ENCODE measurements at regions not wholly inside any gene's neighbourhood (a gene's known extent, or its start where the extent isn't known, plus 50 kb on each side); places are given as distances from the start of the nearest gene placed in this dataset.

DNA sequence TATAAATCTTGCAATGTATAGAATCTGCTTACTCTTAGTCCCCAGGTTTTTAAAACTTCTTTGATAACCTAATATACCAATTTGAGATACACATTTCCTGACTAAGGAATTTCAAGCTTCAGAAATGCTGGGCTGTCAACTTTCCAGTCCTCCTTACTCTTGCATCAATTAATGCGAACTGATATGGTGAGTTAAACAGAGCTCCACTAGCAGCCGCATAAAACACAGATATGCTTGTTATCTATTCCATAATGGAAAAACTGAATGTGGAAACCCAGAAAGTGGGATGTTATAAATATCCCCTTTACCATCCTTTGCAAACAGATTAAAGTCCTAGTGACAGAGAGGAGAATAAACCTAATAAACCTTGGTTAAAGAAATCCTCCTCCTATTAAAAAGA, 1913.7 kb downstream of the STIM2 start:
- Histone ChIP-seq H3K9me3 (ENCODE audit: control insufficient read depth in 5 of 5, low read length in 5 of 5) (no peaks in the 10 kb centered on the region), H3K36me3 (ENCODE audit: control insufficient read depth in 5 of 5, insufficient read depth in 5 of 5, low read length in 5 of 5) (no peaks in the 10 kb centered on the region), H3K27ac (ENCODE audit: low read depth, low read length) (no peak overlapping the region), H3K4me1 (ENCODE audit: control insufficient read depth in 5 of 5, insufficient read depth in 5 of 5, low read length in 5 of 5) (no peaks in the 10 kb centered on the region), H3K27me3 (ENCODE audit: control insufficient read depth in 5 of 5, insufficient read depth in 4 of 5, low read length in 5 of 5) (no peaks in the 10 kb centered on the region), H3K4me3 (ENCODE audit: low read depth in 1 of 5, low read length in 5 of 5) (no peak overlapping the region), H3K9ac (ENCODE audit: low read length in 5 of 5) (no peak overlapping the region)

DNA sequence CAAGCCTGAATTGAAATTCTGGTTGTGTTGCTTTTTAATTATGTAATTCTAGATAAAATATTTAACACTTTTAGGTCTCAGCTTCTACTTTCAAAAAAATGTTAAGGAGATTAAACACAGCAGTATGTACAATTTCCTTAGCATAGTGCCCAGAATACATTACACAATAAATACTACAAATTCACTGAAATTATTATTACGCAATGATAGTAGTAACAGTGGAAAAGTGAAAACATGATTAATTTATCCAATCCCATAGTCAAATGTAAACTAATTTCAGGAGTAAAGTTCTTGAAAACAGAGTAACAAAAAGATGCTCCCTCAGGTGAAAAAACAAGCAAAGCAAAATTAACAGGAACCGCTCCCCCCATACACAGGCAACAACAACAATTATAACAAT, 1915.4 kb downstream of the STIM2 start:
- Histone ChIP-seq H3K4me1 (ENCODE audit: control insufficient read depth in 5 of 5, insufficient read depth in 5 of 5, low read length in 5 of 5) (no peaks in the 10 kb centered on the region), H3K27me3 (ENCODE audit: control insufficient read depth in 5 of 5, insufficient read depth in 4 of 5, low read length in 5 of 5) (no peaks in the 10 kb centered on the region), H3K9me3 (ENCODE audit: control insufficient read depth in 5 of 5, low read length in 5 of 5) (no peaks in the 10 kb centered on the region), H3K27ac (ENCODE audit: low read depth, low read length) (no peak overlapping the region), H3K9ac (ENCODE audit: low read length in 5 of 5) (no peak overlapping the region), H3K4me3 (ENCODE audit: low read depth in 1 of 5, low read length in 5 of 5) (no peak overlapping the region), H3K36me3 (ENCODE audit: control insufficient read depth in 5 of 5, insufficient read depth in 5 of 5, low read length in 5 of 5) (no peaks in the 10 kb centered on the region)

DNA sequence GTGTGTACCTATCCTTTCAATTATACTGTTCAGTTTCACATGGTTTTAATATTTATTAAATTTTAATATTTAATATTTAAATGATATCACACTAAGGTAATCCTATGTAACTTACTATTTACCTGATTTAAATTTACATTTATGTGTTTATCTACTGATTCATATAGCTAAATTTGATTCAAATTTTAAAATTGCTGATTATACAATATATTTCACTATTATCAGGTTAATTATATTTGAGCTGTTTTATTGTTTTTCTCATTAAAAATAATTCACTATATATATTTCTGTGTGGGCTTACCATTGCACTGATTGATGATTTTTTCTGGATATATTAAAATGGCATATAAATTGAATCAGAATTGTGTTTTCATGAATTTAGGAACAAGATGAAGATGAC, 1923.5 kb downstream of the STIM2 start:
- no peaks in the 10 kb centered on the region for H3K9me3 ChIP-seq (ENCODE audit: control insufficient read depth in 5 of 5, low read length in 5 of 5)
- H3K4me1 ChIP-seq (ENCODE audit: control insufficient read depth in 5 of 5, insufficient read depth in 5 of 5, low read length in 5 of 5): no peaks in the 10 kb centered on the region
- H3K27ac ChIP-seq (ENCODE audit: low read depth, low read length): no peak overlapping the region
- H3K36me3 ChIP-seq (ENCODE audit: control insufficient read depth in 5 of 5, insufficient read depth in 5 of 5, low read length in 5 of 5): no peaks in the 10 kb centered on the region
- H3K9ac ChIP-seq (ENCODE audit: low read length in 5 of 5): no peak overlapping the region
- no peak overlapping the region for H3K4me3 ChIP-seq (ENCODE audit: low read depth in 1 of 5, low read length in 5 of 5)
- no peaks in the 10 kb centered on the region for H3K27me3 ChIP-seq (ENCODE audit: control insufficient read depth in 5 of 5, insufficient read depth in 4 of 5, low read length in 5 of 5)

DNA sequence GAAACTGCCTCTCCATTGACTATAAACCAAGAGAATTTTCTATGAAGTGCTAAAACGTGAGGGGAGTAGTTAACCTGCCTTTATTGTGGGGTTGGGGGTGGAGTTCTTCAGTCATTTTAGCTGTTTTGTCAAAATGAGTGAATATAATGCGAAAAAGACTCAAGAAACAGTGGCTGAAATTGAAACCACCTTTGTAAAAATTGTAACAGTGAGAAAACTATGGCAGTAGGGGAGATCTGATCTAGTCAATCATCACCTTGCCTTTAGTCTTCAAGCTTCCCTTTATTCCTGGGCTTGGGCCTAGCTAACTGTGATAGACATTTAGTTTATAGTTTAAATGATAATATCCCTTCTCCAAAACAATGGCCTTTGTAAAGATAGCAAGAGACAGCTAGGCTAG, 1927.3 kb downstream of the STIM2 start:
- Histone ChIP-seq H3K36me3 (ENCODE audit: control insufficient read depth in 5 of 5, insufficient read depth in 5 of 5, low read length in 5 of 5) (no peaks in the 10 kb centered on the region), H3K27me3 (ENCODE audit: control insufficient read depth in 5 of 5, insufficient read depth in 4 of 5, low read length in 5 of 5) (no peaks in the 10 kb centered on the region), H3K4me3 (ENCODE audit: low read depth in 1 of 5, low read length in 5 of 5) (no peak overlapping the region), H3K9me3 (ENCODE audit: control insufficient read depth in 5 of 5, low read length in 5 of 5) (no peaks in the 10 kb centered on the region), H3K27ac (ENCODE audit: low read depth, low read length) (no peak overlapping the region), H3K4me1 (ENCODE audit: control insufficient read depth in 5 of 5, insufficient read depth in 5 of 5, low read length in 5 of 5) (no peaks in the 10 kb centered on the region), H3K9ac (ENCODE audit: low read length in 5 of 5) (no peak overlapping the region)

DNA sequence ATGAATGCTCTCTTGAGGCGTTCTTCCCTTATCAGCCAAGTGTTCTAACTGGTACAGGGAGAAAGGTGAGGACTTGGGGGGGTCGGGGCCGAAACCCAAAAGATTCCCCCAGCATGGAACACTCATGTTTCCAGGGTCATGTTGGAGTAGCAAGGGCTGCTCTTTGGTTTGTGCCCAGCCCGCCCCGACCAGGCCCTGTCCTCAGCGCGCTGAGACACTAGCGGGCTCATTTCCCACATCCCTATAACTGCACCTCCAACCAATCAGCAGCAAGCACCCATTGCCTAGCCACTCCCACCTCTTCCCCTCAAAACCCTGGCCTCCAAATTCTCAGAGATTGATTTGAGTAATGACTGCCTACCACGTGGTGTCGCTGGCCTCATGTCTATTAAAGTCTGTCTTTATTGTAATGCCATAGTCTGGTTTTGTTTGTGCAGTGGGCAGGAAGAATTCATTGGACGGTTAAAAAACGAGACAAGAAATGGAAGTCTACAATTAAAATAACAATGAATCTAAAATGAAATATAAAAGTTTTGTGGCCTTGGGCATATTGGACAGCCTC, 1928.4 kb downstream of the STIM2 start:
- Histone ChIP-seq H3K36me3 (ENCODE audit: control insufficient read depth in 5 of 5, insufficient read depth in 5 of 5, low read length in 5 of 5) (no peaks in the 10 kb centered on the region), H3K27me3 (ENCODE audit: control insufficient read depth in 5 of 5, insufficient read depth in 4 of 5, low read length in 5 of 5) (no peaks in the 10 kb centered on the region), H3K4me1 (ENCODE audit: control insufficient read depth in 5 of 5, insufficient read depth in 5 of 5, low read length in 5 of 5) (no peaks in the 10 kb centered on the region), H3K9me3 (ENCODE audit: control insufficient read depth in 5 of 5, low read length in 5 of 5) (no peaks in the 10 kb centered on the region), H3K27ac (ENCODE audit: low read depth, low read length) (no peak overlapping the region), H3K9ac (ENCODE audit: low read length in 5 of 5) (no peak overlapping the region), H3K4me3 (ENCODE audit: low read depth in 1 of 5, low read length in 5 of 5) (no peak overlapping the region)

DNA sequence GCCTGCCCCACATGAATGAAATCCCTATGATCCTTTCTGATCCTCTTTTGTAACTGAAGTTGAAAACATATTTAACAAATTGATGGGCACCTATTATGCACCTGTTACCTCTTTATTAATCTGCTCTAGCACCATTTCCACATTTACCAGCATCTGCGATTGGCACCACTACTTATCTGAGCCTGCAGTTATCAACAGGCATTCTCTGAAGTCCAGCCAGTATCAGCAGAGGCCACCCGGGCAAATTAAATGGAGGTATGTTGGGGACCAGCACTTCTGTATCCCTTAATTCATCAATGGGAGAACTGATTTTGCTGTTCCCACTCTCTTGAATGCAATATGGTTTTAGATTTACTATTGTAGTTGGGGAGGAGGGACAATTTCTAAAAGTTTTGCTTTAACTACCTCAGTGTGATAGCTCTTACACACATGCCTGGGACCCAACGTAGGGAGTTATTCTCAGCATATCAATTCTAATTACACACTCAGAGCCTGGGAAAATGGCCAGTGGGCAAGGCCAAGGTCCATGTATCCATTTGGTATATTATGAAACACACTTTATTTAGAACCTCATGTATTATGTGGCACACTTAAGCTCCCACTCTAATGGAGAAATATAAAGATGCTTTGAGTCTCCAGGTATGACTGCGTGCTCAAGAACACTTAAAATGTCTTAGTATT, 1927.1 kb upstream of the PCDH7 start:
- Histone ChIP-seq H3K27me3 (ENCODE audit: control insufficient read depth in 5 of 5, insufficient read depth in 4 of 5, low read length in 5 of 5) (no peaks in the 10 kb centered on the region), H3K9ac (ENCODE audit: low read length in 5 of 5) (no peak overlapping the region), H3K9me3 (ENCODE audit: control insufficient read depth in 5 of 5, low read length in 5 of 5) (no peaks in the 10 kb centered on the region), H3K36me3 (ENCODE audit: control insufficient read depth in 5 of 5, insufficient read depth in 5 of 5, low read length in 5 of 5) (no peaks in the 10 kb centered on the region), H3K4me3 (ENCODE audit: low read depth in 1 of 5, low read length in 5 of 5) (no peak overlapping the region), H3K27ac (ENCODE audit: low read depth, low read length) (no peak overlapping the region), H3K4me1 (ENCODE audit: control insufficient read depth in 5 of 5, insufficient read depth in 5 of 5, low read length in 5 of 5) (no peaks in the 10 kb centered on the region)

DNA sequence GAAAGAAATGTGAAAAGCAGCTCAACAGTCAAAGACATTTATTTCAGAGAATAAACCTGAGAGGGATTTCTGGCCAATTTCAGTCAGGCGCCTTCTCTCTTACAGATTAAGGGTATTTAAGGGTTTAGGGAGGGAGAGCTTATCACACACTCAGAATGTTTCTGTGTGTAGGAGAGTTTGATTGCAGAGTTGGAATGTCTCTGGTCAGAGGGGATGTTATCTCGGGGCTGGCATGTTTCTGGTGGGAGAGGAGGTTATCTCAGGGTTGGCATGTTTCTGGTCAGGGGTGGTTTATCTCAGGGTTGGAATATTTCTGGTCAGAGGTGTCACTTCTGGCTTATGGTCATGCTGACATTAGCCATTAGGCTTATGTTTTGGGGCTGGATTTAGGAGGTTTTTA, 1920.5 kb upstream of the PCDH7 start:
- H3K4me3 ChIP-seq (ENCODE audit: low read depth in 1 of 5, low read length in 5 of 5): no peak overlapping the region
- no peak overlapping the region for H3K27ac ChIP-seq (ENCODE audit: low read depth, low read length)
- H3K4me1 ChIP-seq (ENCODE audit: control insufficient read depth in 5 of 5, insufficient read depth in 5 of 5, low read length in 5 of 5): no peaks in the 10 kb centered on the region
- no peaks in the 10 kb centered on the region for H3K27me3 ChIP-seq (ENCODE audit: control insufficient read depth in 5 of 5, insufficient read depth in 4 of 5, low read length in 5 of 5)
- no peak overlapping the region for H3K9ac ChIP-seq (ENCODE audit: low read length in 5 of 5)
- H3K36me3 ChIP-seq (ENCODE audit: control insufficient read depth in 5 of 5, insufficient read depth in 5 of 5, low read length in 5 of 5): no peaks in the 10 kb centered on the region
- H3K9me3 ChIP-seq (ENCODE audit: control insufficient read depth in 5 of 5, low read length in 5 of 5): no peaks in the 10 kb centered on the region

DNA sequence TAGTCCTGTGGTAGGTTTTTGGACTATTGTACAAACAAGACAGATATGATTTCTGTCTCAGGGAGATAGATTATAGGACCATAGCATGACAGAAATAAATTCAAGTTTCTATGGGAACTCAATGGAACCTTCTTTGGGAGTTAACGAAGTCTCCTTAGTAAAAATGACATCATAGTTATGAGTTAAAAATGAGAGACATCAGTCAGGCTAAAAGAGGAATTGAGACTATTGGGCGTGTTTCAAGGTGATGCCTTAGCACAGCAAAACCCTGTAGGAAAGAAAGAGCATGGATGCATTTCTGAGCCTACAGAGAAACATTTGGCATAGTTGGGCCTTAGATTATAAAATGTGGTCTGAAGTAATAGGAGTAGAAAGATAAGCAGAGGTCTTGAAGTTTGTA, 1909.1 kb upstream of the PCDH7 start:
- Histone ChIP-seq H3K36me3 (ENCODE audit: control insufficient read depth in 5 of 5, insufficient read depth in 5 of 5, low read length in 5 of 5) (no peaks in the 10 kb centered on the region), H3K4me1 (ENCODE audit: control insufficient read depth in 5 of 5, insufficient read depth in 5 of 5, low read length in 5 of 5) (no peaks in the 10 kb centered on the region), H3K27me3 (ENCODE audit: control insufficient read depth in 5 of 5, insufficient read depth in 4 of 5, low read length in 5 of 5) (no peaks in the 10 kb centered on the region), H3K9me3 (ENCODE audit: control insufficient read depth in 5 of 5, low read length in 5 of 5) (peaks cover 0 to 4% (median 0%) of the 10 kb centered on the region in 5 donors), H3K9ac (ENCODE audit: low read length in 5 of 5) (no peak overlapping the region), H3K27ac (ENCODE audit: low read depth, low read length) (no peak overlapping the region), H3K4me3 (ENCODE audit: low read depth in 1 of 5, low read length in 5 of 5) (no peak overlapping the region)

DNA sequence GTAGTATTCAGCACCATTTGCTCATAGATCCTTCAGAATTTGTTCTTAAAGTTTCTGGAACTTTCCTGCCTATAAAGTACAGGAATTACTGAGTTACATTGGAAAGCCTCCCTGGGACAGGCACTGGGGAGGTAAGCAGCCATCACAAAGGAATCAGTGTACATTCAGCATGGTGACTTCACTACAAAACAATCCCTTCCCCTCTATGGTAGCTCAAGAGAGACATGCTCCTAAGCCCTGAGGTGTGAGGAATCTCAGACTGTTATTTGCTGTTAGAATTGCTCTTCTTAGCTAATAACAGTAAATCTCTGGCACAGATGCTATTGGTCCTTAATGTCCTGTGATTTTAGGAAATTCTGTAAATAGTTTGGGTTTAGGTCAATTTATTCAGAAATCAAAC, 1898.0 kb upstream of the PCDH7 start:
- no peak overlapping the region for H3K4me3 ChIP-seq (ENCODE audit: low read depth in 1 of 5, low read length in 5 of 5)
- peaks cover 0 to 2% (median 0%) of the 10 kb centered on the region in 5 donors for H3K9me3 ChIP-seq (ENCODE audit: control insufficient read depth in 5 of 5, low read length in 5 of 5)
- H3K9ac ChIP-seq (ENCODE audit: low read length in 5 of 5): no peak overlapping the region
- H3K4me1 ChIP-seq (ENCODE audit: control insufficient read depth in 5 of 5, insufficient read depth in 5 of 5, low read length in 5 of 5): no peaks in the 10 kb centered on the region
- no peaks in the 10 kb centered on the region for H3K27me3 ChIP-seq (ENCODE audit: control insufficient read depth in 5 of 5, insufficient read depth in 4 of 5, low read length in 5 of 5)
- H3K27ac ChIP-seq (ENCODE audit: low read depth, low read length): no peak overlapping the region
- H3K36me3 ChIP-seq (ENCODE audit: control insufficient read depth in 5 of 5, insufficient read depth in 5 of 5, low read length in 5 of 5): no peaks in the 10 kb centered on the region

DNA sequence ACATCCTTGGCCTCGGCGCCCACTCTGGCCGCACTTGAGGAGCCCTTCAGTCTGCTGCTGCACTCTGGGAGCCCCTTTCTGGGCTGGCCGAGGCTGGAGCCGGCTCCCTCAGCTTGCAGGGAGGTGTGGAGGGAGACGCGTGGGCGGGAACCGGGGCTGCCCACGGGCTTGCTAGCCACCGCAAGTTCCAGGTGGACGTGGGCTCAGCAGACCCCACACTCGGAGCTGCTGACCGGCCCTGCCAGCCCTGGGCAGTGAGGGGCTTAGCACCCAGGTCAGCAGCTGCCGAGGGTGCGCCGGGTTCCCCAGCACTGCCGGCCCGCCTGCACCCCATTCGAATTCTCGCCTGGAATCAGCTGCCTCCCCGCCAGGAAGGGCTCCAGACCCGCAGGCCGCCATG, 1892.3 kb upstream of the PCDH7 start:
- no peak overlapping the region for H3K27ac ChIP-seq (ENCODE audit: low read depth, low read length)
- H3K4me3 ChIP-seq (ENCODE audit: low read depth in 1 of 5, low read length in 5 of 5): no peak overlapping the region
- no peaks in the 10 kb centered on the region for H3K36me3 ChIP-seq (ENCODE audit: control insufficient read depth in 5 of 5, insufficient read depth in 5 of 5, low read length in 5 of 5)
- H3K27me3 ChIP-seq (ENCODE audit: control insufficient read depth in 5 of 5, insufficient read depth in 4 of 5, low read length in 5 of 5): no peaks in the 10 kb centered on the region
- H3K9ac ChIP-seq (ENCODE audit: low read length in 5 of 5): no peak overlapping the region
- peaks cover 0 to 5% (median 0%) of the 10 kb centered on the region in 5 donors for H3K9me3 ChIP-seq (ENCODE audit: control insufficient read depth in 5 of 5, low read length in 5 of 5)
- no peaks in the 10 kb centered on the region for H3K4me1 ChIP-seq (ENCODE audit: control insufficient read depth in 5 of 5, insufficient read depth in 5 of 5, low read length in 5 of 5)
